ENCODE measurements at regions not wholly inside any gene's neighbourhood (a gene's known extent, or its start where the extent isn't known, plus 50 kb on each side); places are given as distances from the start of the nearest gene placed in this dataset.

GRCh38 chr1:76021846-76022245 is 52.7 kb upstream of the ST6GALNAC3 start:
- WGBS, result 58% methylated on average over 4 of the region's 4 CpGs
- no peaks in the 10 kb centered on the region for H3K9me3 ChIP-seq
- H3K4me3 ChIP-seq, result no peak overlapping the region
- no peaks in the 10 kb centered on the region for H3K36me3 ChIP-seq
- H3K27ac ChIP-seq (replicated peaks in 1 of 4), result no peak overlapping the region
- TF ChIP-seq CTCF (IDR thresholded peaks at IDR 0.05) (no peak), EP300 (IDR thresholded peaks at IDR 0.05) (no peak), POLR2A (IDR thresholded peaks at IDR 0.05; ENCODE audit: low read depth) (no peak), POLR2AphosphoS5 (IDR thresholded peaks at IDR 0.05) (no peak)
- DNase-seq (ENCODE audit: extremely low spot score), result no peak
- H3K27me3 ChIP-seq, result no peaks in the 10 kb centered on the region
- no peaks in the 10 kb centered on the region for H3K4me1 ChIP-seq
- intact Hi-C loops (cut with DNase I), result no loop called here

- no peak overlapping the region for H3K27ac ChIP-seq (replicated peaks in 1 of 4)
- H3K4me3 ChIP-seq, result no peak overlapping the region
- no peak for DNase-seq (ENCODE audit: extremely low spot score)
- no peaks in the 10 kb centered on the region for H3K4me1 ChIP-seq
- no peaks in the 10 kb centered on the region for H3K9me3 ChIP-seq
- WGBS, result 50% methylated on average over 1 of the region's 1 CpG
- no peaks in the 10 kb centered on the region for H3K27me3 ChIP-seq
- TF ChIP-seq POLR2A (IDR thresholded peaks at IDR 0.05; ENCODE audit: low read depth) (no peak), POLR2AphosphoS5 (IDR thresholded peaks at IDR 0.05) (no peak), EP300 (IDR thresholded peaks at IDR 0.05) (no peak), CTCF (IDR thresholded peaks at IDR 0.05) (no peak)
- H3K36me3 ChIP-seq, result no peaks in the 10 kb centered on the region
- intact Hi-C loops (cut with DNase I), result no loop called here
Measured at GRCh38 chr1:76023669-76024435, 50.7 kb upstream of the ST6GALNAC3 start.
